Epithelial cell of proximal tubule (primary cell): ENCODE measurements at regions not wholly inside any gene's neighbourhood (a gene's known extent, or its start where the extent isn't known, plus 50 kb on each side); places are given as distances from the start of the nearest gene placed in this dataset.

Experiments
- DNase-seq: peaks from one replicate; pipeline ENCODE4 v3.0.0-alpha.2; 2011; ENCODE audit warnings: low read depth
- H3K4me3 ChIP-seq: 2 replicates; pipeline ENCODE4 v1.5.1; 2011; ENCODE audit warnings: low read depth, mild to moderate bottlenecking, low read length
- TF ChIP-seq, protein P1 (sequence below): conservative IDR thresholded peaks from 2 replicates; pipeline ENCODE4 v1.5.1; 2012; ENCODE audit warnings: low read depth, mild to moderate bottlenecking, low read length

DNA sequence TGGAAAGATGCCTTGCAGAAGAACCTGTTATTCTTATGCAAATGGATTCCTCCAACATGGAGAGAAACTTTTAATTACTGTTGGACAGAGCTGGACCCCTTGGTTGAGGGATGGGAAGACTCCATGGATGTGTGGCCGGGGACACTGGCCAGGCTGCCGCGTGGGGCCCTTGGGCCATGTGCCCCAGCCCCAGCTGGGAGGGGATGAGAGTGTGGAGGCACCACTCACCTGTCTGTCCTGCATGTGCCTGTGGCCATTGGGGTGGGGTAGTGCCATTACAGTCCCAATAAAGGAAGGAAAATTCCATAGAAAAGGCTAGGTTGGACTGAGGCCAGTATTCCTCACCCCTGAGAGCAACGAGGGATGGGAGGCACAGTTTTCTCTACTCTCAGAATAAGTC is 564.5 kb upstream of the PTBP2 start:
- DNase-seq: no peak
- no peak overlapping the region for H3K4me3 ChIP-seq
- TF ChIP-seq, protein P1, sequence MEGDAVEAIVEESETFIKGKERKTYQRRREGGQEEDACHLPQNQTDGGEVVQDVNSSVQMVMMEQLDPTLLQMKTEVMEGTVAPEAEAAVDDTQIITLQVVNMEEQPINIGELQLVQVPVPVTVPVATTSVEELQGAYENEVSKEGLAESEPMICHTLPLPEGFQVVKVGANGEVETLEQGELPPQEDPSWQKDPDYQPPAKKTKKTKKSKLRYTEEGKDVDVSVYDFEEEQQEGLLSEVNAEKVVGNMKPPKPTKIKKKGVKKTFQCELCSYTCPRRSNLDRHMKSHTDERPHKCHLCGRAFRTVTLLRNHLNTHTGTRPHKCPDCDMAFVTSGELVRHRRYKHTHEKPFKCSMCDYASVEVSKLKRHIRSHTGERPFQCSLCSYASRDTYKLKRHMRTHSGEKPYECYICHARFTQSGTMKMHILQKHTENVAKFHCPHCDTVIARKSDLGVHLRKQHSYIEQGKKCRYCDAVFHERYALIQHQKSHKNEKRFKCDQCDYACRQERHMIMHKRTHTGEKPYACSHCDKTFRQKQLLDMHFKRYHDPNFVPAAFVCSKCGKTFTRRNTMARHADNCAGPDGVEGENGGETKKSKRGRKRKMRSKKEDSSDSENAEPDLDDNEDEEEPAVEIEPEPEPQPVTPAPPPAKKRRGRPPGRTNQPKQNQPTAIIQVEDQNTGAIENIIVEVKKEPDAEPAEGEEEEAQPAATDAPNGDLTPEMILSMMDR: no peak

DNA sequence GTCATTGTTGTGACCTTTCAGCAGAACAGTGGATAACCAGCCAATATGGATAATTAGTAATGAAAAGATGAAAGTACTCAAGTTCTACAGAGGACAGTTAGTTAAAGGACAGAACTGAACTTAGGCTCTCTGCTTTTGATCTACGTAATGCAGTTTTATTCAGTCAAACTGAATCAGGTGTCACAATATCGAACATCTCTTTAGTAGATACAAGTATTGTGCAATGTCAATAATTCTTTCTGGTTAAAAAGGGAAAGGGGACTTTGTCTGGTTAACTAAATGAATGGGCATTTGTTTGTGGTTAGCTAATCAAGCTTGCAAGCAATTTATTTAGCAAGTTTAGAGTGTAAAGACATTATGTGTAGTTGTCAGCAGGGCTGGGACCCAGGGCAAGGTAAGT is 562.2 kb upstream of the PTBP2 start:
- no peak for DNase-seq
- TF ChIP-seq, protein P1: no peak

DNA sequence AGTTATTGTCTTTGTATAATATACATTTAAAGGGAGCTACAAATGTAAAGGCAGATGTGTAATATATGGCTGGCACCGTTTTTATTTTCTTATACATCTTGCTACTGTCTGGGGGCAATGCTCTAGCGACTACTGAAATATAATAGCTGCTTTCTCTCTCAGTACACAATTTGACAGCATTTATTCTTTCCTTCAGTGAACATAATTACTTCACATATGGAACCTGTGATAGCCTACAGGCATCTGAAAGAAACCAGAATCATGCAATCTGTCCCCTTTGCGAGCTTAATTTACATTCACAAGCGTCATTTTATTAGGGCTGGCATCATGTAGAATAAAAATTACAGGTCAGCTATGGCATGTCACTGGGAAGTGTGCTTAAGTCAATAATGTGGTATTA is 557.5 kb upstream of the PTBP2 start:
- no peak overlapping the region for H3K4me3 ChIP-seq
- TF ChIP-seq, protein P1: no peak
- no peak for DNase-seq

More for the DNA sequence above, 562.2 kb upstream of the PTBP2 start:
- no peak overlapping the region for H3K4me3 ChIP-seq

DNA sequence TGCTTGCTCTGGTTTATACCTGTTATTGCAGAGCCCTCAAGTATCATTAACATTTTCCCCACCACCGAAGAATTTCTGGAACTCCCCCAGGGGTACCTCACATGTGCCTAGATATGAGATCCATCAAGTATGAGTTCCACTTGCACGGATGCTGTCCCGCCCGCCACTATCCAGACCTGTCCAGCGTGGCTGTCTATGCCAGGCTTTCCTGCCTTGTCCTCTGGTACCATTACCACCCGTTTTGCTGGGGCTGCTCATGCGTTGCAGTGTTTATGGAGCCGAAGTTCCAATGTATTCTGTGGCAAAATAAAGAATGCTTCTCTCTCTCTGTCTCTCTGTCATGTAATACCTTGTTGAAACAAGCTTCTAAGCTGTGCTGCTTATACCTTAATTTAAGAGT is 543.5 kb upstream of the PTBP2 start:
- TF ChIP-seq, protein P1: no peak
- H3K4me3 ChIP-seq: no peak overlapping the region
- DNase-seq: no peak

DNA sequence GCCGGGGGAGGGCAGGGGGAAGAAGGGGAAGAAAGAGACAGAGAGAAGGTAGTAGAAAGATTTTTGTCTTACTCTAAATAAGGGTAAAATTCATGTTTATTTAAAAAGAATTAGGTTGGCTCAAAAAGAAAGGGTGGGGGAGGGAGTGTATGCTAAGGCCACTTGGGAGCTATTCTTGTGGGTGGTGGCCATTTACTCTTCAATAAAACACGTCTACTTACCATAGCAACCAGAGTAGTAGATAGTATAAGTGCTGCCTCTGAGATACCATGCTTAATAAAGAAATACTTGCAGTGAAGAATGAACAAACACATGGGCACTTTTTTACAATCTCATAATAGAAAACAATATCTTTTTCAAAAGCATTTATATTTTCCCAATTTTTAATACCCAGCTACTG is 538.1 kb upstream of the PTBP2 start:
- TF ChIP-seq, protein P1: no peak
- H3K4me3 ChIP-seq: no peak overlapping the region
- DNase-seq: no peak

DNA sequence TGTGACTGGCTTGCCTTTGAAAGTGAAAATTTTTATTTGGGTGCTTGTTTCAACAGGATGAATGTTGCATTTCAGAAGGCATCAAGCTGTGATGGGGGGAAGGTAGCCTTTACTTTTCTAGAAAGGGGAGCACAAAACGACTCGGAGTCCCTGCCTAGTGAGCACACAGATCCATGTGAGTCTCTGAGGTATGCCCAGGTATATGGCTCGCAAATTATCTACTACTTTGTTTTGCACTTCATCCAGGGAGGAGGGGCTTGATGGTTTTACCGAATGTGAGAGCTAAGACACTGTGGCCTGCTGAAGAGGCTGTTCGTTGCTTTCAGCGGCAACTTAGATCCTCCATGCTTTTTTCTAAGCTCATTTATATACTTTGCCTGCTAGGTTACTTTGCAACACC is 537.7 kb upstream of the PTBP2 start:
- DNase-seq: no peak
- TF ChIP-seq, protein P1: no peak
- H3K4me3 ChIP-seq: no peak overlapping the region

DNA sequence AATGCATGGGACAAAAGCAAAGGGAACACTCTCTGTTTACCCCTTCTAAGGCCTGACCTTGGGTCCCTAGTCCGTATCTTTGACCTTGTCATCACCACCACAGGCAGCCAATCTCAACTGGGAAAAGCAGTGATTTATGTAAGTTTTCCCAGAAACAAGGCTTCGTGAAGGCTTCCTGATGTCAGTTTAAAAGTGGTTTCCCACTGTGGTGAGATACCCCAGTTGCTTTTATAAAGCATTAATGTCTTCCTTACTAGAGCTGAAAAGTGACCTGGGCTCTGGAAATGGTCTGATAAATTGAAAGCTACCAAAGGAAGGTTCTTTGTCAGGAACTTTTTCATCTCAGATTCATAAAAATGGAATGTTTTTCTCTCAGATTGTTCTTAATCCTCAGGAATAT is 536.4 kb upstream of the PTBP2 start:
- H3K4me3 ChIP-seq: no peak overlapping the region
- TF ChIP-seq, protein P1: no peak
- no peak for DNase-seq
